Activated CD4-positive, alpha-beta T cell treated with anti-CD3 and anti-CD28 coated beads, Interleukin-2, amount 10 ng/mL, durations not matched to agents 7 days and 5 days (primary cell): ENCODE measurements at regions not wholly inside any gene's neighbourhood (a gene's known extent, or its start where the extent isn't known, plus 50 kb on each side); places are given as distances from the start of the nearest gene placed in this dataset.

Experiments used
- CTCF ChIA-PET: fragments of 350-600 bp; sonication (Branson Sonifier 250); formaldehyde crosslinking; loops from one replicate; lab custom pipeline; 2021; ENCODE audit warnings: antibody characterized with exemption; lab: Charles Lee
- POLR2A ChIA-PET: fragments of 350-600 bp; sonication (Branson Sonifier 250); formaldehyde crosslinking; loops from one replicate; lab custom pipeline; 2021; ENCODE audit warnings: antibody characterized with exemption; lab: Charles Lee
- DNase-seq: peaks from one replicate; pipeline ENCODE4 v3.0.0-alpha.2; 2020
- H3K27ac Mint-ChIP-seq: one replicate; pipeline ENCODE4 v1.8.0; 2021; ENCODE audit warnings: mild to moderate bottlenecking, moderate library complexity, mixed read lengths
- H3K27me3 Mint-ChIP-seq: one replicate; pipeline ENCODE4 v1.8.0; 2021; ENCODE audit warnings: mixed read lengths
- H3K36me3 Mint-ChIP-seq: one replicate; pipeline ENCODE4 v1.8.0; 2021; ENCODE audit warnings: low read depth, mixed read lengths
- H3K4me1 Mint-ChIP-seq: one replicate; pipeline ENCODE4 v1.8.0; 2021; ENCODE audit warnings: mixed read lengths
- H3K4me3 Mint-ChIP-seq: one replicate; pipeline ENCODE4 v1.8.0; 2021; ENCODE audit warnings: mild to moderate bottlenecking, moderate library complexity, mixed read lengths
- H3K9me3 Mint-ChIP-seq: one replicate; pipeline ENCODE4 v1.8.0; 2021; ENCODE audit warnings: mixed read lengths

DNA sequence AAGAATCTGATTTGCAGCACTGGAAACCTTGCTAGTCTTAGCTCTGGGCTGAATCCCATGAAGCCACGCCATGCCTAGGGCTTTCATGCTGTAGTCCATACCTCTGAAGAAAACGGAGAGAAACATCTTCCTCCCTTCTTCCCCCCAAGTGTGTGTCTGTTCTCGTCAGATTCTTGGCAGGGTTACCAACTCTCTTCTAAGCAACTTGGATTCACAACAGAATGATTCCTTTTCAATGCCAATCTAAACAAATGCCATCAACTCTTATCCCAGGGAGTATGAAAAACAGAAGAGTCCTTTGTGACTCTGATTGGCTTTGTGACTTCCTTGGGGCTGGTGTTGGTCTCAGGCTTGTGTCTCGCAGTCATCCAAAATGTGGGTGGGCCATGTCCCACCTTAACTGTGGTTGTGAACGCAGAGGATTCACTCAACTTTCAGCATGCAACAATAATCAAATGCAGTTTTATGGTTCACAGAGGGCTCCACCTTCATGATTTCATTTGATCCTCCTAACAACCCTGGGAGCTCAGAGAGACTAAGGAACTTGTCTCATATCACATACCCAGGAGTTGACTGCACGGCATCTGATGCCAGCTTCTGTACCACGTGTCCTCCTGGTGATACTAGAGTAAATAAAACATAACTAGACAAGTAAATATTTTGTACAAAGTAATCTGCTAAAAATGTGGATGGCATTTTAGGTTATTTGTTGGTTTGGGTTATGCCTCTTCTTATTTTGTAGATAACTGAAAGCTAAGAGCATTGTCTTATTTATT, 186.0 kb upstream of the TNP1 start:
- DNase-seq = no peak
- H3K9me3 Mint-ChIP-seq = no peaks in the 10 kb centered on the region
- ChIA-PET CTCF (no interaction called here), POLR2A (no interaction called here)
- no peak overlapping the region for H3K27ac Mint-ChIP-seq
- H3K4me1 Mint-ChIP-seq = no peaks in the 10 kb centered on the region
- peaks cover 13% of the 10 kb centered on the region for H3K27me3 Mint-ChIP-seq
- H3K4me3 Mint-ChIP-seq = no peak overlapping the region
- no peaks in the 10 kb centered on the region for H3K36me3 Mint-ChIP-seq

DNA sequence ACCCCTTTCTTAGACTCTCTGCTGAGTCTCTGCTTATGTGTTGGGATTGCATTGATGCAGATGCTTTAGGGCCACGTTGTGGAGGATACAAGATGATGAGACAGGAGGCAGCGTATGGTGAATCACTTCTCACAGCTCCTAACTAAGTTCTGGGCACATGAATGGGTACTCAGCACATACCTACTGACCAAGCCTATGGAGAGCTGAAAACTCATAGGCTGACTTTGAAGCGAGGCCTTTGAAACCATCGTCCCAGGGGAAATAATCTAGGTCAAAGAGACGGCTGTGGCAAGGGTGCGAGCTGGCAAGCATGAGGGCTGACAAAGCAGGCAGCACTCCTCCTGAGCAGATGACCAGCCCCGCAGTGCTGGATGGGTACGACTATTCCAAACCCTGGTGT, 180.2 kb upstream of the TNP1 start:
- Mint-ChIP-seq H3K4me1 (no peaks in the 10 kb centered on the region), H3K27me3 (peaks cover 7% of the 10 kb centered on the region), H3K27ac (no peak overlapping the region), H3K4me3 (no peak overlapping the region), H3K9me3 (no peaks in the 10 kb centered on the region), H3K36me3 (no peaks in the 10 kb centered on the region)
- CTCF ChIA-PET = interaction anchor here (0.7 kb wide), 1 partner anchor 25 kb away, joined by 3 read pairs; no protein-coding TSS in a partner anchor
- POLR2A ChIA-PET = no interaction called here
- DNase-seq = no peak

DNA sequence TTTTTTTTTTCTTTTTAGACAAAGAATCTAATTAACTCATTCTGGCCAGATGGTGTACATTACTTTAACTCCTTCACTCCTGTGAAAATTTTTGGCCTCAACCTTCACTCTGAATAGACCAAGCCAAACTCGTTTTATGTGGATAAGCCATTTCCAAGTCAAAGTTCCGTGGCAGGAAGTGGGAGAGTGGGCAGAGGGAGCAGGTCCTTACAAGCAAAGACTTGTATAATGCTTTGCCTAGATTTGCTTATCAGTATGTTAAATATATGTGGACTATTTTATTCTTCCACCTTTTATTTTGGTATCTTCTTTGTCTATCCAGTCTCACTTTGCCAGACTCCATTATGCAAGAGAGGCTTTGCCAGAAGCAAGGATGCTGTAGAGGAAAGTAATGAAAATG, 178.1 kb upstream of the TNP1 start:
- no peak for DNase-seq
- POLR2A ChIA-PET = no interaction called here
- no peak overlapping the region for H3K4me3 Mint-ChIP-seq
- peaks cover 5% of the 10 kb centered on the region for H3K27me3 Mint-ChIP-seq
- H3K36me3 Mint-ChIP-seq = no peaks in the 10 kb centered on the region
- no peak overlapping the region for H3K27ac Mint-ChIP-seq
- H3K9me3 Mint-ChIP-seq = no peaks in the 10 kb centered on the region
- CTCF ChIA-PET = no interaction called here
- H3K4me1 Mint-ChIP-seq = no peaks in the 10 kb centered on the region

DNA sequence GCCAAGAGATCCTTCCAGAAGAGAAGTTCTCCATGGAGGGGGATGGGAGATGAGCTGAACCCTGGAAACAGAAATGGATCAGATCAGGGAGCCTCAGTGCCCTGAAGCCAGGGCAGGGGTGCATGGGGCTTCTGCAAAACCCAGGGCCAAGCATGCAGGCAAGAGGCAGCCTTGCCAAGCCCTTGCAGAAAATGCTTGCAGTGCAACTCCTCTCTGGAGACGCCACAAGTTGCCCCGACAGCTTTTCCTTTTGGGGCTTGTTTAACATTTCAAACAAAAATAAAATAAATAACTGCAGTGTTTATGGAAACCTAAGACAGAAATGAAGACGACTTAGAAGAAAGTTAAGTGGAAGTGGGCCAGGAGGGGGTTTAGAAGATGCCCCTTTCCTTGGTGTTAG, 177.5 kb upstream of the TNP1 start:
- Mint-ChIP-seq H3K9me3 (no peaks in the 10 kb centered on the region), H3K36me3 (no peaks in the 10 kb centered on the region), H3K27me3 (peaks cover 5% of the 10 kb centered on the region), H3K27ac (no peak overlapping the region), H3K4me1 (no peaks in the 10 kb centered on the region), H3K4me3 (no peak overlapping the region)
- DNase-seq = no peak
- CTCF ChIA-PET = no interaction called here
- POLR2A ChIA-PET = no interaction called here

DNA sequence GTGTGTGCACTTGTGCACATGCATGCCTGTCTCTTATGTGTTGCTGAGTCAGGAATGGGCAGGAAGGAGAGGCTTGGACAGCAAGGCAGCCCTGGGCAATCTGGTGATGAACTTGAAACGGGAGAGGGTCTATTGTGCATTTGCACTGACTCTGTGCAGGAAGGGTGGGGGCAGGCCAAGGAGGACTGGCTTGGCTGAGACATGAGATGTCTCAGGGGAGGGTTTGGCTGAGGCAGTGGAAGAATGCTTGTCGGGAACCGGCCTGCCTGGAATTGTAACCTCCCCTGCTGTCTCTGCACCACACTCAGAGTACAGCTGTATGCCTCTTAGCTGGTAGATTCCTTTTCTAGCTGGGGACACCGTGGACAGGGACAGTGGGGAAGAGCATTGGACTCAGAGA, 176.1 kb upstream of the TNP1 start:
- Mint-ChIP-seq H3K36me3 (no peaks in the 10 kb centered on the region), H3K9me3 (no peaks in the 10 kb centered on the region), H3K4me3 (no peak overlapping the region), H3K27ac (no peak overlapping the region), H3K4me1 (no peaks in the 10 kb centered on the region), H3K27me3 (peaks cover 3% of the 10 kb centered on the region)
- ChIA-PET POLR2A (no interaction called here), CTCF (no interaction called here)
- DNase-seq = no peak

DNA sequence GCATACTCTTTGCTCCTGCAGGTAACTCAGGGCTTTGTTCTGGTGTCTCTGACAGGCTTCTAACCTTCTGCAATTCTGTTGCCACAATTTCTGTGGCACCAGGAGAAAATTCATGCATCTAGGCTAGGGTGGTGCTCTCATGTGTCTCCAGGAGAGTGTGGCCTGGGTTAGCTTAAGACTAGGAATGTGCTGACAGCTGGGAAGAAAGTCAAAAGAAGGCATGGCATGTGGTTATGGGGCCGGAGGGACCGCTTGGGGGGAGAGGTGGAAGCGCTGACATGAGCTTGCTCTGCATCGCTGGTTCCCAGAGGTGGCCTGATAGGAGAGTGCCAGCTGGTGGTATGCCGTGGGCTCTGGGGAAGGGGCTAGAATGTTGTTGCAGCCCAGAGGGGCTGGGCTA, 173.3 kb upstream of the TNP1 start:
- CTCF ChIA-PET = no interaction called here
- Mint-ChIP-seq H3K27me3 (peaks cover 7% of the 10 kb centered on the region), H3K27ac (no peak overlapping the region), H3K4me1 (no peaks in the 10 kb centered on the region), H3K9me3 (no peaks in the 10 kb centered on the region), H3K4me3 (no peak overlapping the region), H3K36me3 (no peaks in the 10 kb centered on the region)
- no peak for DNase-seq
- POLR2A ChIA-PET = no interaction called here

DNA sequence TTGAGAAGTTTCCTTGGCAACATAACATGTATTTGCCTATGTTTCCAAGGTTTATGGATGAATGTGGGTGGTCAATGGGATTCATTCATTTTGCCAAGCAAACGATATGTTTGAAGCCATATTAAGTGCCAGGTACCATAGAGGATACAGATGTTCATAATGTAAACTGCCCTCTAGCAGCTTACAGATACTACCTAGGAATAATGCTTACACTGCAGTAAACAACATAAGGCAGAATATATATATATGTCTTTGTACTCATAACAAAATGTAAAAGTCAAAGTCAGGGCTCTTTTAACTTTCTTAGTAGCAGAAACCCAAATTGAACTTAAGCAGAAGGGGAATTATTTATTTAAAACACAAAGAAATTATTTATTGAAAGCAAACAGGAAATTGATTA, 171.6 kb upstream of the TNP1 start:
- peaks cover 9% of the 10 kb centered on the region for H3K27me3 Mint-ChIP-seq
- DNase-seq = no peak
- no peaks in the 10 kb centered on the region for H3K36me3 Mint-ChIP-seq
- ChIA-PET CTCF (no interaction called here), POLR2A (no interaction called here)
- H3K9me3 Mint-ChIP-seq = no peaks in the 10 kb centered on the region
- no peaks in the 10 kb centered on the region for H3K4me1 Mint-ChIP-seq
- H3K4me3 Mint-ChIP-seq = no peak overlapping the region
- H3K27ac Mint-ChIP-seq = no peak overlapping the region

DNA sequence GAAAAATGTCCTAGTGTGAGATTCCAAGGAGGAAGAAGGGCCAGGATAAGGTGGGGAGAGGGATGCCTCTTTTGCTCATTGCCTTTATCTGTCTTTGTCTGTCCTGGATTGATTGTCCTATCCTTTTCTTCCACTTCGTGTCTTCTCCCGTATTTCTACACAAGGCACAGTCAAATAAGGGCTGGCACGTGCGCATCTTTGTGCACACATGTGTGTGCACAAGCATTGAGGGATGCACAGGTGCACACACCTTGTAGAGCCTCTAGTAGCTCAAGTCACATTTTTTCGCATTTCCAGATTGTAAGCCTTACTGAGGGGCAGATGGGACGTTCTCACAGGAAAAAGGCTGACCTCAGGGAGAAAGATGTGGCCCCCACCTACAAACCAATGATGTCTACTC, 170.2 kb upstream of the TNP1 start:
- no peaks in the 10 kb centered on the region for H3K4me1 Mint-ChIP-seq
- H3K36me3 Mint-ChIP-seq = no peaks in the 10 kb centered on the region
- H3K9me3 Mint-ChIP-seq = no peaks in the 10 kb centered on the region
- ChIA-PET POLR2A (no interaction called here), CTCF (interaction anchor here (0.7 kb wide), 1 partner anchor 29 kb away, joined by 3 read pairs; no protein-coding TSS in a partner anchor)
- DNase-seq = no peak
- no peak overlapping the region for H3K27ac Mint-ChIP-seq
- H3K27me3 Mint-ChIP-seq = peaks cover 9% of the 10 kb centered on the region
- H3K4me3 Mint-ChIP-seq = no peak overlapping the region

DNA sequence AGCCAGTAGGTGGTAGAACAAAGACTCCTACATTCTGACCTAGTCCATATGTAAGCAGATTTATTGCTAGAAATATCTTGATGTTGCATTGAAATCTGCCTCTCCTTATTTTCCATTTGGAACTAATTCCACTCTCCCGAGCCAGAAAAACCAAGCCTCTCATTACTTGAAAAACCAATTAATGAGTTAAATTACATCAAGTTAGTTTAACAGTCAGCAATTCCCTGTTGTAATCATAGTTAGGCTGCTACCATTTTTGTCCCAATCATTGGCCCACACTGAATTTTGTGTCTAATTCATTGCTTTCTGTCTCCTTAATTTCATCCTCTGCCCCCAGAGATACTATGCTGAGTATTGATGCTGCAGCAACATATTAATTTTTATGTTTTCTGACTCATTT, 168.3 kb upstream of the TNP1 start:
- Mint-ChIP-seq H3K27me3 (peaks cover 9% of the 10 kb centered on the region), H3K36me3 (no peaks in the 10 kb centered on the region), H3K9me3 (no peaks in the 10 kb centered on the region), H3K4me1 (no peaks in the 10 kb centered on the region), H3K4me3 (no peak overlapping the region), H3K27ac (no peak overlapping the region)
- ChIA-PET POLR2A (no interaction called here), CTCF (no interaction called here)
- no peak for DNase-seq

DNA sequence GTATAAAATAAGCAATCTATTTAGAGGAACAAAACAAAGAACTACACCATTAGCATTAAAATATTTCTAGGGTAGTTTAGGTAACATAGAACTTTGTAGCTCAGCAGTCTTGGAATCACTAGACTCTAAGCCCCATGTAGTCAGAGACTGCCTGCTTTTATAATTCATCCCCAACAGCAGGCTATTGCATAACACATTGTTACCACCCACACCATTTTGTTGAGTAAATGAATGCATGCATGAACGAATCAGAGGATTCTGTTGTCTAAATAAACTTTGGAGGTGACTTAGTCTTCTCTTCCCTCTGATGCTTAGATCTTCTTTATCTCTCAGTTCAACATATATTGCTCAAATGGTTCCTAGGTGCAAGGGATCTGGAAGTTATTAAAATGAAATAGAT, 167.6 kb upstream of the TNP1 start:
- ChIA-PET POLR2A (no interaction called here), CTCF (no interaction called here)
- H3K27ac Mint-ChIP-seq = no peak overlapping the region
- no peak for DNase-seq
- H3K4me1 Mint-ChIP-seq = no peaks in the 10 kb centered on the region
- no peaks in the 10 kb centered on the region for H3K36me3 Mint-ChIP-seq
- H3K27me3 Mint-ChIP-seq = peaks cover 9% of the 10 kb centered on the region
- H3K9me3 Mint-ChIP-seq = no peaks in the 10 kb centered on the region
- no peak overlapping the region for H3K4me3 Mint-ChIP-seq

DNA sequence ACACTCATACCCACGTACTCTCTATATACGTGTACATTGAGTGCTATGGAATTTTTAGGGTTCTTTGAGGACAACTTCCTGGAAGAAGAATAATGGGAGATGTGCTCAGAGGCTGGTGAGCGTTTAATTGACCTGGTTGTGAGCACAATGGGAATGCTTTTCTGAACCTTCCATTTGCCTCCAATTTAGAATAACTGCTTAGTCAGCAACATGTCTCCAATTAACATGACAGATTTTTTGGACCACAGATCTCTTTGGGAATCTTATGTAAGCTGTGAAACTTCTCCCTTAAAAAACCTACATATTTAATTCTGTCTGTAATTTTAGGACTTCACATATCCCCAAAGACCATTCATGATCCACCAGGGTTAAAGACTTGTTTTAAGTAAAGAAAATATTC, 166.7 kb upstream of the TNP1 start:
- Mint-ChIP-seq H3K9me3 (no peaks in the 10 kb centered on the region), H3K27me3 (peaks cover 9% of the 10 kb centered on the region), H3K4me3 (no peak overlapping the region), H3K36me3 (no peaks in the 10 kb centered on the region), H3K27ac (no peak overlapping the region), H3K4me1 (no peaks in the 10 kb centered on the region)
- no peak for DNase-seq
- ChIA-PET CTCF (interaction anchor here (1.2 kb wide), 1 partner anchor 16 kb away, joined by 3 read pairs; no protein-coding TSS in a partner anchor), POLR2A (no interaction called here)

DNA sequence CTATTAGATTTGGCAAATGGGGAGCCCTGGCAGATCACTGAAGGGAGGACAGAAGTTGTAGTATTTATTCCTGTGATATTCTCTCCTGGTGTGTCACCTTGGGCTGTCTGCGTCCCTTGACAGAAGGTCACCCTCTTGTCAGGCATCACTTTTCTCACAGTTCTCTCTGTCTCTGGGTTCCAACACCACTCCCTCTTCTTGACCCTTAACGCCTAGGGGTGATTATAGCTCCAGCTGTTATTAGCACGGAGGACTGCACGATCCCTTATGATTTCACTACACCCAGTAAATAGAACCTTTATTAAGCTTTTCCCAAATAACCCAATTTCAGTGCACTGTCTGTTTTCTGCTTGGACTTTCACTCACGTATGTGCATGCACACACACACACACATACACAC, 166.3 kb upstream of the TNP1 start:
- Mint-ChIP-seq H3K27me3 (peaks cover 9% of the 10 kb centered on the region), H3K36me3 (no peaks in the 10 kb centered on the region), H3K9me3 (no peaks in the 10 kb centered on the region), H3K4me3 (no peak overlapping the region), H3K27ac (no peak overlapping the region), H3K4me1 (no peaks in the 10 kb centered on the region)
- no peak for DNase-seq
- CTCF ChIA-PET = interaction anchor here (1.2 kb wide), 1 partner anchor 16 kb away, joined by 3 read pairs; no protein-coding TSS in a partner anchor
- POLR2A ChIA-PET = no interaction called here

DNA sequence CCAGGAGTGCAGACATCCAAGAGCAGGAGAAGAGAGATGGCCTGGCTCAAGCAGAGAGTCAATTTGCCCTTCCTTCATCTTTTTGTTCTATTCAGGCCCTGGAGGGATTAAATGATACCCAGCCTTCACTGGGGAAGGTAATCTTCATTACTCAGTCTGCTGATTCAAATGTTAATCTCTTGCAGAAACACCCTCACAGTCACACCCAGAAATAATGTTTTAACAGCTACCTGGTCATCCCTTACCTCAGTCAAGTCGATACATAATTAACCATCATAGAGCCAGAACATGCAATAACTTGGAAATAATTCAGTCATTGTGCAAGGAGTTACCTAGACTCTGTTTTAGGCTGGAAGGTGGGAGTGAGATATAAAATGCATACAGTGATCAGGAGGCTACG, 163.7 kb upstream of the TNP1 start:
- Mint-ChIP-seq H3K9me3 (no peaks in the 10 kb centered on the region), H3K27ac (no peak overlapping the region), H3K27me3 (peaks cover 8% of the 10 kb centered on the region), H3K36me3 (no peaks in the 10 kb centered on the region), H3K4me3 (no peak overlapping the region), H3K4me1 (no peaks in the 10 kb centered on the region)
- ChIA-PET POLR2A (no interaction called here), CTCF (no interaction called here)
- no peak for DNase-seq
